ENCODE measurements at regions not wholly inside any gene's neighbourhood (a gene's known extent, or its start where the extent isn't known, plus 50 kb on each side); places are given as distances from the start of the nearest gene placed in this dataset.

GRCh38 chr6:67886840-67887292 is 748.2 kb upstream of the ADGRB3 start:
- TF ChIP-seq CTCF (IDR thresholded peaks at IDR 0.05; ENCODE audit: poor library complexity), result no peak
- no peak for TF ChIP-seq EZH2phosphoT487 (IDR thresholded peaks at IDR 0.05; ENCODE audit: low read depth, severe bottlenecking, unreplicated experiment)

All from hepatocyte (in vitro differentiated cells).